ENCODE measurements at regions not wholly inside any gene's neighbourhood (a gene's known extent, or its start where the extent isn't known, plus 50 kb on each side); places are given as distances from the start of the nearest gene placed in this dataset.

GRCh38 chr9:26357803-26358344 is 534.7 kb downstream of the CAAP1 start:
- TF ChIP-seq CTCF (IDR thresholded peaks at IDR 0.05; ENCODE audit: low read depth, low read length): no peak
- no peak for DNase-seq (ENCODE audit: extremely low read depth, low read depth)

- no peak for TF ChIP-seq CTCF (IDR thresholded peaks at IDR 0.05; ENCODE audit: low read depth, low read length)
- DNase-seq (ENCODE audit: extremely low read depth, low read depth): no peak
Observed at GRCh38 chr9:26356491-26356890, 536.1 kb downstream of the CAAP1 start.

- DNase-seq (ENCODE audit: extremely low read depth, low read depth): no peak
- no peak for TF ChIP-seq CTCF (IDR thresholded peaks at IDR 0.05; ENCODE audit: low read depth, low read length)
Observed at GRCh38 chr9:26346942-26347477, 545.6 kb downstream of the CAAP1 start.

GRCh38 chr9:26341545-26341944 is 551.1 kb downstream of the CAAP1 start:
- no peak for DNase-seq (ENCODE audit: extremely low read depth, low read depth)
- no peak for TF ChIP-seq CTCF (IDR thresholded peaks at IDR 0.05; ENCODE audit: low read depth, low read length)

- no peak for DNase-seq (ENCODE audit: extremely low read depth, low read depth)
- TF ChIP-seq CTCF (IDR thresholded peaks at IDR 0.05; ENCODE audit: low read depth, low read length): no peak
Observed at GRCh38 chr9:26339796-26340195, 552.8 kb downstream of the CAAP1 start.

- DNase-seq (ENCODE audit: extremely low read depth, low read depth): no peak
- TF ChIP-seq CTCF (IDR thresholded peaks at IDR 0.05; ENCODE audit: low read depth, low read length): no peak
Observed at GRCh38 chr9:26335116-26335515, 557.5 kb downstream of the CAAP1 start.

- no peak for DNase-seq (ENCODE audit: extremely low read depth, low read depth)
- TF ChIP-seq CTCF (IDR thresholded peaks at IDR 0.05; ENCODE audit: low read depth, low read length): no peak
Observed at GRCh38 chr9:26334706-26335105, 557.9 kb downstream of the CAAP1 start.

All from AG09319 (cell line).